GM12878 (cell line): ENCODE measurements at regions not wholly inside any gene's neighbourhood (a gene's known extent, or its start where the extent isn't known, plus 50 kb on each side); places are given as distances from the start of the nearest gene placed in this dataset.

Experiments used
- ATAC-seq: fragments of 200-7000 bp; cut with Tn5 transposase; 3 replicates; pipeline ENCODE4 v1.9.1; 2020; ENCODE audit warnings: mild to moderate bottlenecking, moderate library complexity
- BruUV-seq: library from RNA; stranded (reverse); fragments of 400-500 nt; replicated peaks from 2 replicates; lab custom pipeline; 2021; lab: Mats Ljungman, UMichigan
- CTCF ChIA-PET: fragments of 300-600 bp; sonication (Branson Sonifier 250); formaldehyde crosslinking; extraction: SDS; loops from one replicate; lab custom pipeline; 2021; ENCODE audit warnings: inconsistent platforms; lab: Yijun Ruan, JAX
- POLR2A ChIA-PET: fragments of 350-600 bp; formaldehyde crosslinking; extraction: SDS; loops from one replicate; lab custom pipeline; 2021; ENCODE audit warnings: inconsistent platforms; lab: Charles Lee
- RAD21 ChIA-PET: fragments of 300-600 bp; sonication (Branson Sonifier 250); formaldehyde crosslinking; loops from one replicate; lab custom pipeline; 2023; ENCODE audit warnings: antibody characterized with exemption; ENCODE audit not compliant: unreplicated experiment; lab: Charles Lee
- SMC1A ChIA-PET: fragments of 300-600 bp; sonication (Branson Sonifier 250); formaldehyde crosslinking; loops from one replicate; lab custom pipeline; 2023; ENCODE audit not compliant: unreplicated experiment, uncharacterized antibody; lab: Charles Lee
- DNase-seq: peaks from one replicate; pipeline ENCODE4 v3.0.0-alpha.2; 2011; ENCODE audit warnings: low read depth, low spot score
- FAIRE-seq: peaks from 3 replicates; lab custom pipeline; 2011; peaks lifted over from hg19 to GRCh38; lab: Jason Lieb, UNC
- H2AFZ ChIP-seq: 2 replicates; pipeline ENCODE4 v1.6.0; 2011; ENCODE audit warnings: low read depth, low read length, control low read depth; ENCODE audit not compliant: control insufficient read depth
- H3K27ac ChIP-seq: 2 replicates; pipeline ENCODE4 v1.5.1; 2011; ENCODE audit warnings: control low read depth; ENCODE audit not compliant: control insufficient read depth, insufficient read depth
- H3K27me3 ChIP-seq, 2 experiments: replicated peaks in 1 of 2; 2 replicates each; pipeline versions ENCODE4 v1.6.0 to v1.6.1; 2011; ENCODE audit warnings: low read length in 1 of 2; ENCODE audit not compliant: control insufficient read depth in 2 of 2, insufficient read depth in 2 of 2
- H3K36me3 ChIP-seq, 2 experiments: 2 replicates each; pipeline ENCODE4 v1.5.1; 2011; ENCODE audit warnings: low read length in 1 of 2; ENCODE audit not compliant: control insufficient read depth in 2 of 2, insufficient read depth in 2 of 2
- H3K4me1 ChIP-seq: 2 replicates; pipeline ENCODE4 v1.6.1; 2011; ENCODE audit warnings: mild to moderate bottlenecking, low read length, moderate library complexity, mixed read lengths; ENCODE audit not compliant: control insufficient read depth, insufficient read depth
- H3K4me2 ChIP-seq: 2 replicates; pipeline ENCODE4 v1.6.0; 2011; ENCODE audit warnings: control low read depth; ENCODE audit not compliant: control insufficient read depth, insufficient read depth
- H3K4me3 ChIP-seq: fragments of 200-600 bp; sonication (generic); 2 replicates; pipeline ENCODE4 v1.5.1; 2016
- H3K79me2 ChIP-seq: 2 replicates; pipeline ENCODE4 v1.6.0; 2011; ENCODE audit warnings: low read length; ENCODE audit not compliant: control insufficient read depth, insufficient read depth
- H3K9ac ChIP-seq: 2 replicates; pipeline ENCODE4 v1.8.0; 2011; ENCODE audit warnings: low read length, control low read depth, mixed read lengths; ENCODE audit not compliant: control insufficient read depth, insufficient read depth
- H3K9me3 ChIP-seq: replicated peaks from 3 replicates; pipeline ENCODE4 v1.5.1; 2011; ENCODE audit warnings: mild to moderate bottlenecking, low read length; ENCODE audit not compliant: control insufficient read depth, insufficient read depth
- H4K20me1 ChIP-seq: 2 replicates; pipeline ENCODE4 v1.6.0; 2011; ENCODE audit not compliant: control insufficient read depth, insufficient read depth
- CTCF ChIP-seq, 3 experiments: IDR thresholded peaks in 2 of 3; conservative IDR thresholded peaks in 1 of 3; 2 replicates each; pipeline ENCODE4 v1.5.1; 2011; ENCODE audit warnings: low read depth in 3 of 3, low read length in 3 of 3, mild to moderate bottlenecking in 3 of 3, control low read depth in 2 of 3, moderate library complexity in 2 of 3, inconsistent platforms in 1 of 3, mixed read lengths in 1 of 3; ENCODE audit not compliant: control insufficient read depth in 2 of 3, insufficient read depth in 1 of 3; ENCODE audit errors: extremely low read depth in 1 of 3
- POLR2AphosphoS2 ChIP-seq: IDR thresholded peaks from 2 replicates; pipeline ENCODE4 v1.6.1; 2011; ENCODE audit warnings: low read depth, mild to moderate bottlenecking, low read length, improper control_type of control experiment, moderate library complexity
- RAD21 ChIP-seq: IDR thresholded peaks from 2 replicates; pipeline ENCODE4 v1.6.1; 2011; ENCODE audit warnings: mild to moderate bottlenecking, low read depth, low read length, moderate library complexity; ENCODE audit not compliant: insufficient read depth
- SIN3A ChIP-seq: IDR thresholded peaks from 2 replicates; pipeline ENCODE4 v1.6.1; 2012; ENCODE audit warnings: low read depth, low read length, improper control_type of control experiment
- SP1 ChIP-seq: IDR thresholded peaks from one replicate; pipeline ENCODE4 v1.6.1; 2011; ENCODE audit warnings: low read depth, low read length
- STAT1 ChIP-seq: fragments of 450-650 bp; conservative IDR thresholded peaks from 2 replicates; pipeline ENCODE4 v1.6.1; 2014; ENCODE audit warnings: antibody characterized with exemption, mild to moderate bottlenecking
- ZNF687 ChIP-seq: fragments of 450-650 bp; IDR thresholded peaks from 2 replicates; pipeline ENCODE4 v1.6.1; 2017; ENCODE audit warnings: mild to moderate bottlenecking, moderate library complexity
- WGBS: methylation state at CpG from one replicate; pipeline ENCODE4 v1.1.6; 2016; ENCODE audit warnings: low lambda C conversion rate; ENCODE audit not compliant: insufficient replicate concordance, insufficient coverage; ENCODE audit errors: missing lambda C conversion rate; 5-methylcytosine and 5-hydroxymethylcytosine counted together
- in situ Hi-C: fragments of 300-500 bp; cut with MboI; formaldehyde crosslinking; loops from 9 replicates; pipeline ENCODE4 v1.14.3; 2018; ENCODE audit warnings: mixed read lengths
- intact Hi-C: fragments of 100-400 bp; cut with micrococcal nuclease; formaldehyde crosslinking; loops from one replicate; pipeline ENCODE4 v1.14.2; 2022; ENCODE audit not compliant: unreplicated experiment

GRCh38 chr7:114050571-114050970, 131.8 kb upstream of the PPP1R3A start:
- no peaks in the 10 kb centered on the region for H3K9me3 ChIP-seq

DNA sequence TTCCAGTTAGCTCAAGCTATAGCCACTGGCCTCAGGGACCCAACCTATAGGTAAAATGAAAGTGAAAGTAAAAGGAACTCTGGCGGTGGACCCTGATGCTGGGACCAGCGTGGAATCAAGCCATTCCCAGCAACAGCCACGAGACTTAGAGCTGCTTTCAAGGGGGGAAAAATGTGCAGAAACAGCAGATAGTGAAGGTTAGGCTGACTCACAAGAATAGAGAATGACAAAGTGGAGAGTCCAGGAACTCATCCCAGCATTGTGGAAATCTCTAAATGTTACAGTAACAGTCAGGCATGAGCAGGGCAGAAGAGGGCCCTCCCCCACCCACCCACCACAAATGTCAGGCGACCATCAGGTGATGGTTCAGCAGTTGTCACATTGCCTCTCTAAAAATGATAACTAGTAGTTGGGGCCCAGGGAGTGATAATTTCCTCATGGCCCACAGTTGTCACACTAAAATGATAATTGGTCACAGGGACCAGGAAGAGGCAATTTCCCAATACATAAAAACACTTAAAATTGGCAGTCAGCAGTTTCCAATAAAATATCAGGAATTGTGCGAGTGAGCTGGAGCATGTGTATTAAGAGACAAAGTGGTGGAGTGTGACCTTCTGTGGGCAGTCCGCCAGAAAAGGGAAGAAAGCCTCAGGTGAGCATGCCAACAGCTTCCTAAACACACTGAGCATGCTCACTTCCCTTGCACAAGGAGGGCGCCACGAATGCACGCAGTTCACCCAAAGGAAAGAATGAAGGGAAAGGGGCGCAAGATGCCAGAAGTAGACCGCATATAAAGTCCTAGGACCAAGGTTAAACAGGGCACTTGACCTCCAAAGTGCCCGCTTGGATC, 129.8 kb upstream of the PPP1R3A start:
- RAD21 ChIA-PET = no interaction called here
- SMC1A ChIA-PET = interaction anchor here (0.9 kb wide), 1 partner anchor 1065 kb away, joined by 3 read pairs; no protein-coding TSS in a partner anchor
- WGBS = 64% methylated on average over 12 of the region's 12 CpGs
- TF ChIP-seq ZNF687 (no peak), SP1 (no peak), CTCF (IDR thresholded peaks at IDR 0.05 in 2 of 3, conservative IDR thresholded peaks at IDR 0.05 in 1 of 3; ENCODE audit: control insufficient read depth in 2 of 3, extremely low read depth in 1 of 3, insufficient read depth in 1 of 3, low read depth in 3 of 3, low read length in 3 of 3) (no peak), STAT1 (no peak), POLR2AphosphoS2 (no peak)

More at GRCh38 chr7:114050571-114050970, 131.8 kb upstream of the PPP1R3A start:
- H3K4me1 ChIP-seq = peaks cover 7% of the 10 kb centered on the region; the same call in 1 of the 2 replicates
- no peak overlapping the region for H3K27ac ChIP-seq
- in situ Hi-C loops = no loop called here
- H3K4me3 ChIP-seq = no peak overlapping the region
- H3K79me2 ChIP-seq = no peaks in the 10 kb centered on the region
- H3K9ac ChIP-seq = no peak overlapping the region
- WGBS = 47% methylated on average over 3 of the region's 3 CpGs
- SMC1A ChIA-PET = interaction anchor here (1.5 kb wide), 1 partner anchor 14 kb away, joined by 3 read pairs; no protein-coding TSS in a partner anchor
- FAIRE-seq (no peak), DNase-seq (no peak)
- H3K27me3 ChIP-seq = no peaks in the 10 kb centered on the region
- no peak overlapping the region for H3K4me2 ChIP-seq
- H2AFZ ChIP-seq = no peak overlapping the region
- CTCF ChIA-PET = no interaction called here
- no peaks in the 10 kb centered on the region for H4K20me1 ChIP-seq
- no TSS peak for BruUV-seq
- RAD21 ChIA-PET = no interaction called here
- H3K36me3 ChIP-seq = no peaks in the 10 kb centered on the region
- no peak for TF ChIP-seq SIN3A
- TF ChIP-seq RAD21 = no peak
- TF ChIP-seq, all 136 proteins: peak for 0
- no peak for ATAC-seq
- intact Hi-C loops = no loop called here
- POLR2A ChIA-PET = no interaction called here

More for the DNA sequence above, 129.8 kb upstream of the PPP1R3A start:
- ATAC-seq = peak; percentile 67
- peaks cover 7% of the 10 kb centered on the region; the same call in 1 of the 2 replicates for H3K4me1 ChIP-seq
- no TSS peak for BruUV-seq
- no peak for FAIRE-seq
- in situ Hi-C loops = loop anchor here (25.0 kb wide), 1 partner anchor 614 kb away; no protein-coding TSS in a partner anchor
- H3K27me3 ChIP-seq = no peaks in the 10 kb centered on the region
- no peak overlapping the region for H3K9ac ChIP-seq
- H3K27ac ChIP-seq = no peak overlapping the region
- no peaks in the 10 kb centered on the region for H3K79me2 ChIP-seq
- POLR2A ChIA-PET = no interaction called here
- intact Hi-C loops = no loop called here
- CTCF ChIA-PET = no interaction called here
- peak overlapping the region; percentile 51 for H2AFZ ChIP-seq
- no peak overlapping the region for H3K4me2 ChIP-seq
- no peaks in the 10 kb centered on the region for H3K36me3 ChIP-seq
- no peaks in the 10 kb centered on the region for H4K20me1 ChIP-seq
- H3K4me3 ChIP-seq = no peak overlapping the region
- no peaks in the 10 kb centered on the region for H3K9me3 ChIP-seq
- no peak for DNase-seq
